Islet of Langerhans (tissue), 1 donor: ENCODE measurements at regions not wholly inside any gene's neighbourhood (a gene's known extent, or its start where the extent isn't known, plus 50 kb on each side); places are given as distances from the start of the nearest gene placed in this dataset.

Experiments used
- FAIRE-seq: peaks from one replicate; lab custom pipeline; 2011; peaks lifted over from hg19 to GRCh38; lab: Jason Lieb, UNC

DNA sequence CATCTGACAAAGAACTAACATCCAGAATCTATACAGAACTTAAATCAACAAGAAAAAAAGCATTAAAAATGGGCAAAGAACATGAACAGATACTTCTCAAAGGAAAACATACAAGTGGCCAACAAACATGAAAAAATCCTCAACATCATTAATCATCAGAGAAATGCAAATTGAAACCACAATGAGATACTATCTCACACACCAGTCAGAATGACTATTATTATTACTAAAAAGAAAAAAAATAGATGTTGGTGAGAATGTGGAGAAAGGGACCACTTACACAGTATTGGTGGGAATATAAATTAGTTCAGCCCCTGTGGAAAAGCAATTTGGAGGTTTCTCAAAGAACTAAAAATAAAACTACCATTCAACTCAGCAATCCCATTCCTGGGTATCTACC, 89.1 kb upstream of the ADO start:
- no peak for FAIRE-seq

DNA sequence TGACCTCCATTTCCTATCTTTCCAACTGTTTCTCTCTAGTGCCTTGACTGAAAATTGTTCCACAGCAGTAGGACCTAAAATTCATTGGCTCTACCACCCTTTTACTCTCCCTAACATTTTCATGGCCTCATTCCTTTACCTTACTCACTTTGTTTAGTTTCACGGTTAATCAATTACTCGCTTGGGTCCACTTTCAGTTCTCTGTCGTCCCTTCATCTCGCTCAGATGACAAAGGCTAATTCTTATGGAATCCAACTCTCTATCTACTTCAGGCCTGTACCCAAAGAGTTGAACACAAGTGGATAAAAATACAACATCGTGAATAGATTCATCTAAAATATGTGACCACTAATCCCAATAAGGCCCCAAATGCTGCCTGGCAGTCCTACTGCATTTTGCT, 85.9 kb upstream of the ADO start:
- no peak for FAIRE-seq

DNA sequence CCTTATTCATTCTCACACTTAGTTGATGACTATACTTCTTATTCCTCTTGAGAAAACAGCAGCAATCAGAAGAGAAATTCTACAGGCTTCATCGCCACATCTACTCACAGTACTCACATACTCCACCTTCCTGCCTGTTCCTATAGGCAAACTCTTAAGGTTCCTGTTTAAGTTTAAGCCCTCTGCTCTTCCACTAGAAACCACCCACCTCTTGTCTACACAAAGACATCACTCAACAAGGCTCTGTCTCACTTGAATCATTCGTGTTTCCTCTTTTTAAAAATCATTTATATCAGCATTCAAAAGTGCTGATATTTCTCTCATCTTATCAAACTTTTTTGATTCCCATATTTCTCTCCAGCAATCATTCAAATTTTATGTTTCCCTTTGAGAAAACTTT, 85.5 kb upstream of the ADO start:
- FAIRE-seq = no peak

DNA sequence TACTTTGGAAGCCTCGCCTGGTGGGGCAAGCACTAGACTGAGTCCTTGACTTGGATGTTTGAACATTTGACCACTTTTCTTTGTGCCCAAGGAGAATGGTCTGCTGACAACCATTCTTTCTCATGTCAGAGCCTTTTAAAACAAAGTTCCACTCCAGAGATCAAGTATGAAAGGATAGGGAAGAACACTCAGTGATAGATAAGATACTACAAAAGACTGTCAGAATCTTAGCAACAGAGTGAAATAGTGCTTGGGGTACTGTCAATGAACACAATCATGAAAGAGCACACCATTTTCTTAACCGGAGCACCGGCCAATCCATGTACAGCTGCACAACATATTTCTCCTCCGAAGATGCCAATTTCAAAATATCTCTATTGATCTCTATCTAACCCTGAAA, 82.8 kb upstream of the ADO start:
- FAIRE-seq = no peak

DNA sequence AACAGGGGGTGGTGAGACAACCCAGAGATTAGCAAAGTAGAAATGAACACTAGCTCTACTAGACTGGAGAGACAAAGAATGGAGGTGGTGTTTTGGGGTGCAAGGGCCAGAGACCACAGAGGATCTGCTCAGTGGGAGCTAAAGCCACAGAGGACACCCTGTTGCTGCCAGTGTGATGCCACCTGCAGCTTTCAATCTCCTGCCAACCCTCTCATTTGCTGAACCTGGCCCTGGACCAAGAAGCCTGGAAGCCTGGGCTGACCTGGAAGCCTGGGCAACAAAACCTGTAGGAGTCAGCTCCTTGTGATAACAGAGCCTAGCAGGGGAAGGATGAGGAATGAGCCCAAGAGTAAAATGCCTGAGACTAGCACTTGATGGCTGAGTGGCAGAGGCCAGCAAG, 81.1 kb upstream of the ADO start:
- no peak for FAIRE-seq

DNA sequence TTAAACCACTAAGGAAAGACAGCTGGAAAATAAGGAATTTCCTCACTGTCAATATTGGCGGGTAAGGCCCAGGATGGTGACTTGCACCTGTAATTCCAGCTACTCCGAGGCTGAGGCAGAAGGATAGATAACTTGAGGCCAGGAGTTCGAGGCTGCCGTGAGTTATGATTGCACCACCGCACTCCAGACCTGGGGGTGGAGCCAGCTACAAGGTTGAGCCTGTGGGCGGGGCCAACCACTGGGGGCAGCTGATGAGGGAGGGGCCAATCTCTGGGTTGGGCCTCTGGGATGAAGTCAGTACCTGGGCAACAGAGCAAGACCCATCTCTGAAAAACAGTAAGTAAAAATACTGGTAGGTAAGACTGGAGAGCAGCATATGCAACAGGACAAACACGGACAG, 80.1 kb upstream of the ADO start:
- no peak for FAIRE-seq

DNA sequence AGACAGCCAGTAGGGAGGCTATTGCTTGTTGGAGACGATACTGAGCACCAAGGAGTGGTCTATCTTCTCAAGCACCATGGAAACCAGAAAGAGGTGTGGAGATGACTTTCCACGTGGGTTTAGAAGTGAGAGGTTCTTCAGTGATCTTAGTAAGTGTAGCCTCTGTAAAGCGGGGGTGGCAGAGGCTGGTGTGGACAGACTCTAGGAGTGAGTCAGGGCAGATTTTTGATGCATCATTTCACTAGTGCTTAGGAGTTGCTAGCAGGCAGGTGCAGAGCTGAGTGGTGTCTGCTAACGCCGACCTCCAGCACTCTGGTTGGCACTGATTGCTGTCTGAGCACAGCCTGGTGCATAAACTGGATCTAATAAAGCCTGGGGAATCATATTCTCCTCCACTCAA, 78.4 kb upstream of the ADO start:
- no peak for FAIRE-seq

DNA sequence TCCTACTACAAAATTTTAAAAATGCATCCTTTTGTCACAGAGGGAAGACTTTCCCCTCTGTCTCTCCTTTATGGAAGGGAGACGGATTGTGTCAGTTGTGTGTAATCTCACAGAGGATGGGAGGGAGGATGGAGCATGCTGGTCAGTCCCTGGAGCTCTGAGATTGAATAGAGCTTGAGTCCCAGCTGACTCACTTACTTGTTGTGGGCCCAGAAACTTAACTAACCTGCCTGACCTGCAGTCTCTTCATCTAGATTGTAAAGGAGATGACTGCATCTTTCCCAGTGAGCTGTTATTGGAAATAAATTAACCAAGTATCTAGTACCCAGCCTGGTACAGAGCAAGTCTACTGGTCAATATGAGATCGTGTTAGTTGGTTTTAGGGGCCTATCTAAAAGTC, 77.9 kb upstream of the ADO start:
- FAIRE-seq = no peak

DNA sequence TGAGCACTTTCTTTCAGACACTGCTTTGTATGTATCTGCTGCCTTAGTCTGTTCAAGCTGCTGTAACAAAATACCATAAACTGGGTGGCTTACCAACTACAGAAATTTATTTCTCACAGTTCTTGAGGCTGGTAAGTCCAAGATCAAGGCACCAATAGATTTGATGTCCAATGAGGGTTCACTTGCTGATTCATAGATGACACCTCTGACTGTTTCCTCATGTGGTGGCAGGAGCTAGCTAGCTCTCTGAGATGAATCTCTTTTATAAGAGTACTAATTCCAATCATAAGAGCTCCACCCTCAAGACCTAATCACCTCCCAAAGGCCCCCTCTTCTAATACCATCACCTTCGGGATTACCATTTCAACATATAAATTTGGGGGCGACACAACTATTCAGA, 76.6 kb upstream of the ADO start:
- FAIRE-seq = no peak

DNA sequence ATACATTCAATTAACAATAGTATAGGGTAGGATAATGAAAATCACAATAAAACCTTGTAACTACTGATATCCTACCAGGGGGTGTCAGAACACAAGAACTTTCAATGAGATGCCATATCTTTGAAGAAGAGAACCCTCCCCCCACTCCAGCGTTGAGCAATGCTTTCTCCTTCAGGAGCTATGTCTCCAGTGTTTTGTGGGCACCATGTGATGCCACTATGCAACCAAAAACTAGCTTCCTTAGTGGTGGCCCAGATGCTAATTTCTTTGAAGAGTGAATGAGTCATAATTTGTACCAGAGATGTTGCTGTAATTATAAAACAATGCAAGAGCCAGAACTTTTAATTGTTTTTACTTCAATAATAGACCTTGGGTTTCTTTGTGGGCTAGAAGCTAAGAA, 76.0 kb upstream of the ADO start:
- FAIRE-seq = no peak

DNA sequence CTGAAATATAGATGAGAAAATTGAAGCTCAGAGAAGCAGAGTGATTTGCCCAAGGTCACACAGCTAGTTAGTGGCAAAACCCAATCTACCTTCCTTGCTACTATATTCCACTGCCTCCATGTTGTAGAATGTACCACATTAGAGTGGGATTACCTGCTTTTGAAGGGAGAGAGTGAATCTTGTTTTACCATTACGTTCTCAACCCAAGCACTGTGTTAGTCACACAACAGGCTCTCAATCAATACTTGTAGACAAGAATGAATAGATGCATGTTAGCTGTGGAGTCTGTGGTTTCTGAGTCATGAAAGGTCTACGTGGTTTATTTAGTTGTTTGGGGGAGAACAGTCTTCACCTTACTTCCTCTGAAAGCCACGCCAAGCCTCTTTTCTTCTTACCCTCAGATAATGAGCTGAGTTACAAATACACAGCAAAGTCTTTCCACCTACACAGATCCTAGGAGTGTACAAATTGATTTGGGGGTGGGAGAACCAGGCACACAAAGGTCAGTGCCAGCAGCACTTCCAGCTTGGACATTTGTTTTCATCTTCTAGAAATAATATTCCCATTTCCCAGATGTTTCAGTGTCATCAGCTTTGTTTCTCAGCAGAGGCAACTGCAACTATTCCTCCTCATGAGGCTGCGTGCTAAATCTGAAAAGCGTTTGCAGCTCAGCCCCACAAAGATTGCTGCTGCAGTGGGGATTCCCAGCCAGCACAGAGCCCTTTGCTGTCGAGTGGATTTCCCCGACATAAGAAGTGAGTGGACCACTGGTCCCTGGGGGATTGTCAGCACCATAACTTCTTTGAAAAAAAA, 71.5 kb upstream of the ADO start:
- FAIRE-seq = no peak

DNA sequence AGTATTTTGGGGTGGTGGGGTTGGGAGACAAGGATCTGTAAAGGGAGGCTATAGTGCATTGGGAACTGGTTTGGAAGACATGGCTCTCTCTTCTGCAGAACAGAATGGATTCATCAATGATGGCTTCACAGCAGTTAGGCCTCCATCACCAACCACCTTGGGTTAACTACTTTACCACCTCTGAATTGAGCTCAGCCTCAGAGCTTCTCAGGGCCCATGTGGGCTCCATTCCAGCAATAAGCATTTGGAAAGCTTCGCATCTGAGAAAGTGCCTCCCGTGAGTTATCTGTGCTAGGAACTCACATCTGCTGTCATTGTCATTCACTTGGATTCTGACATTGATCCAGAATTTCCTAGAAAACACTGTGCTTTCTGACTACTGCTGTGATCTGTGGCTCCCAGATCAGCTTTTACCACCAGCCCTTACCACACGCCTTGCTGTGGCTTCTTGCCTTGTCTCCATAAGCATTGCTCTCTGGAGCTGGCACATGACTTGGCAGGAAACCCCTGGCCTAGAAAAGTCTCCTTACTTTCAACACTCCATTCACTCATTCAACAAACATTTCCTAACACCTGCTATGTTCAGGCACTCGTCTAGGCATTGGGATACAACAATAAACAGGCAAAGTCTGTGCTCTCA, 70.7 kb upstream of the ADO start:
- FAIRE-seq = no peak

DNA sequence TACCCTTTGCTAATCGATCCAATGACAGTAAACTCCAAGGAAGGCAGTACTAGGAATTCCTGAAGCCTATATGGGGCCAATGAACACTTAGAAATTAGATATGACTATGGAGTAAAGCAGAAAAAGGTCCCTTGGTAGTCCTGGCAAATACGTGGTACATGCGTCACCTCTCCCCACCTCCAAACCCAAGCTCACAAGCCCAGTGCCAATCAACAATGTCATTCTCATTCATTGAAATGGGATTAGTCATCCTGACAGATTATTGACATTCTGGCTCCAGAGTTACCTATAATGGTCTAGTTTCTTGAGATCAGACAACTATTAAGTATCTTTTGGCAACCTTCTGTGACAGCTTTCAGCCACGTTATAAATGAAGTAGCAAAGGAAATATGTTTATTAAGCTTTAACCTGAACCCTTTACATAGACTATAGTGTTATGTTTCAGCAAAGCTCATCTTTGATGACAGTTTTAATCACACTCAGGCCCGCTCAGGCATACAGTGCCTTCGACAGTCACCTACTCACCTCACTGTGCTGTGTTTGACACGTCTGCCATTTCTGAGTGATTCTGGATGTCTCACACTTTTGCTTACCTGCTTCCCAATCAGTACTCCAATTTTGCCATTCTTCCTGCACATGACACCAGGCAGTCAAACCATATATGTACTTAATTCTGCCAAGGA, 69.6 kb upstream of the ADO start:
- no peak for FAIRE-seq

DNA sequence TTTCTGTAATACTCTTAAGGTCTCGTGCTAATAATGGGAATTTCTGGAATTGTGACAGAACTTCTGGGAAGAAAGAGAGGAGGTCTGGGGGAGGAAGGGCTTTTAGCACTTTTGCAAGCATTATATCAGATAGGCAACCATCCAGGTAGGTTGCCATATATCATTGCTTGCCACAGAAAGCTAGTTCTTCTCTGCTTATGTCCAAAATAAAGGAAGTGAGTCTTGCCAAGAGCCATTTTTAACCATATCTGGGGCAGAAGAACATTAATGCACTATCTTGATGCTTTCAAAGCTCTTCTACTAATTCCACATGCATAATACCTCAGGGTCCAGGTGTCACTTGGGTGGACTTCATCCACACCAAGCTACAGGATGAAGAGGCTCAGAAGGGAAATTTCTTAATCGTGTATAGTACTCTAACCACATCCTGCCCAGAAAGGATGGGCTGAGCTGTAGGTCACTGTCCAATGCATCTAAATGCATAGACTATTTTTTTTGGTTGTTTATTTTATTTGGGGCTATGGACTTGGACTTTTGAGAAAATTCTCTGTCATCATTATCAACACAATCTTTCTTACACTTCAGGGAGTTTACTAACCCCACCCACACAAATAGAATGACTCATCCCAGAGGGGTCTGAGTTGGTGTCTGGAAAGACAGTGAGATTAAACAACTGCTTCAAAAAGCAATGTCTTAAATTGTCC, 68.9 kb upstream of the ADO start:
- FAIRE-seq = no peak

DNA sequence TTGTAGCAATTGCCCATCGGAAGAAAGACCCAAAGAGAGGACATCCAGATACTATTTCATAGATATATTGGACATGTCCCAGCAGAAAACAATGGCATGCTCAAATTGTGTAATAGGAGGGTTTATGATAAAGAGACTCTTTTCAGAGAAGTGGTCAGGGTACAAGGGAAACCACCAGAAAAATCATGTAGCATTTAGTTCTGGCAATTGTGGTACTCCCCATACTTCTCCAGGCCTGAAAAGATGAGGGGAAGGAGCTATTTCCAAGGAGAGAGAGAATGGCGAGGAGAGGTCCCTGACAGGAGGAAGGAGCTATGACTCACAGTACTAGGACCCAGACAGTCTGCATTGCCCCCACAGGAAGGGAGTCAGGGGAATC, 68.4 kb upstream of the ADO start:
- no peak for FAIRE-seq

DNA sequence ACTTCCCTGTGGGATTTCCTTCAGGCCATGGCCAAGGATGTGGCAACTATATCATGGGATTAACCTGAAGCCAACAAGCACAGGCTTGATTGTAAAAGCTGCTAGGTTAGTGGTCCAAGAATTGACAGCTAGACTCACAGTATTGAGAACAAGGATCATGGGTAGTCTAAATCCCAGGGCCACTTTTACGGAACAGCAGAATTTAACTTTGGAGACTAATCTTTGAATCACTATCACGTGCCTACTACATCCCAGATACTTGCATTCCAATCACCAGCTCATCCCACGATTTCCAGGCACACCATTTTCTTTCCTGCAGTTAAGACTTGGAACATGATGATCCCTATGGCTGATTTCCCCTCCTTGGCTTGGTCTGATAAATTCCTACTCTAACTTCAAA, 65.6 kb upstream of the ADO start:
- FAIRE-seq = no peak

DNA sequence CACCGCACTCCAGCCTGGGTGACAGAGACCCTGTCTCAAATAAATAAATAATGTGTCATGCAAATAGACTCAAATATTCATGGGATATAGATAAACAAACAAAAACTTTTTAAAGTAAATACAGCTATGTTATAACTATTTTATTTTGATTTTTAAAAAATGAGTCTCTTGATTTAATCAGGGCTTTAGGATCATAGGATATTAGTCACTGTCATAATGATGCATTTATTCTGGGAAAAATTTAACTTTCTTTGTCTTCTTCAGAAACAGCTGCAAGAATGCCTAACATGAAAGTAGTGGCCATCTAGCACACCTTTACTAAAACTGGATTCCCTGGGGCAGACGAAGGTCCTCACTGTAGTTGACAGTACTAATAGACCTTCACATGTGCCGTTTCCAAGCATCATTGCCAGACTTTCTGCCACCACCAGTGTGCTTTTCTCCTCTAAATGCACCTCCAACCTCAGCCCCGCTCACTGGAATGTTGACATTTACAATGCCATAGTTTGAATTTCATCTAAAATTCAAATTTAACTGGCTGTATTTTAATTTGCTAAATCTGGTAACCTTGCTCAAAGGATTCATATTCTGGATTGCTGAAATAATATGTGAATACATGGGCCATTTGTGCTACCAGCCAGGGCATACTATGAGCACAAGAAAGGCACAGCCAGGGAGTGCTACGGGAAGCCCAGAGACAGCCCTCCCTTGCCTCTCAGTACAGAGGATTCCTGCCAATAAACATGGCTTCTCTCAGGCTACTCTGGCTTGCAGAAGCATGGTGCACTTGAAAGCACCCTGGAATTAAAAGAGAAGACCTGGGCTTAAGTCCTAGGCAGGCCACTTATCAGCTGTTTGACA, 63.4 kb upstream of the ADO start:
- FAIRE-seq = no peak

DNA sequence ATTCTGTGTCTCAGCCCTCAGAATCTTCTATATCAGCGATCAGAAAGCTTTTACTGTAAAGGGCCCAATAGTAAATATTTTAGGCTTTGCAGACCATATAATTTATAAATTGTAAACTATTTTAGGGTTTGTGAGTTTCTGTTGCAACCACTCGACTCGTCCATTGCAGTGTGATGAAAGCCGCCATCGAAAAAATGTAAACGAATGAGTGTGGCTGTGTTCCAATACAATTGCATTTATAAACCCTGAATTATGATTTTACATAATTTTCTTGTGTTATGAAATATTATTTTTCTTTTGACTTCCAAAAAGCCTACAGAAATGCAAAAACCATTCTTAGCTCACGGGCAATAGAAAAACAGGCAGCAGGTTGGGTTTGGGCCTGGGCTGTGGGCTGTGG, 62.5 kb upstream of the ADO start:
- FAIRE-seq = no peak

DNA sequence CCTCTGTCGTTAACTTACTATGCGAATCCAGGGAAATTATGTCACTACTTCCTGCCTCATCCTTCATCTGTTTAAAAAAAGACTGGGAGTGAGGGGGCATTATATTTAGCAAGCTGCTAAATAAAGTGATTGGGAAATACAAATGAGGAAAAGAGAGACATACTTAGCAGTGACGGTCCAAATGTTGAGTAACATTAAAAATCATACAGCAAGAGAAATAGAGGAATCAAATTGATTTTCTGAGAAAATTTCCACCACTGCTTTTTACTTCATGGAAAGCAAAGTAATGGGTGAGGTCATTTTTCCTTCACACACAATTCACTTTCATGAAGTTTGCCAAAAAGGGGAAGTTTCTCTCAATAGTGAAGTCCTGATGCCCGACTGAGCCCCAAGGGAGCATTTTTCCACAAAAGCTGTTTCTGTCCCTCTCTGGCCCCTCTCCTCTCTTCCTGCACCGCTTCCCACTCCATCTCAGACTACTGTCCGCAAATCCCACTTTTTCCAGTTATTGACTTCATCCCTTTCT, 61.9 kb upstream of the ADO start:
- FAIRE-seq = no peak

DNA sequence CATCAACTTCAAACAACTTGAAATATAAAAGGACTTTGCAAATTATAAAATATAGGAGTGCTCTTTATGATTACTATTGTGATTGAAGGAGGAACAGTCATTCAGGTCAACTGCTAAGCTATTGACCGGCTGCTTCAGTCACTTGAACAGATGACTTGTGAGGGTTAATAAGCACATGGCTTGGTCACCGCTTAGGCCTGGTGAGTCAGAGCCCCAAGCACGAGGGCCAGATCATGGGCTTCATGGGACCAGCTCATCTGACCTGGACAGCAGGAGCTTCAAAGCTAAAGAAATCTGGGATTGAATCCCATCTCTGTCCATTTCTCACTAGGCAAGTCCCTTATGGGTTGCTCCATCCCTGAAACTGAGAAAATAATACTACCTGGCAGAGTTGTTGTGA, 60.4 kb upstream of the ADO start:
- FAIRE-seq = no peak

DNA sequence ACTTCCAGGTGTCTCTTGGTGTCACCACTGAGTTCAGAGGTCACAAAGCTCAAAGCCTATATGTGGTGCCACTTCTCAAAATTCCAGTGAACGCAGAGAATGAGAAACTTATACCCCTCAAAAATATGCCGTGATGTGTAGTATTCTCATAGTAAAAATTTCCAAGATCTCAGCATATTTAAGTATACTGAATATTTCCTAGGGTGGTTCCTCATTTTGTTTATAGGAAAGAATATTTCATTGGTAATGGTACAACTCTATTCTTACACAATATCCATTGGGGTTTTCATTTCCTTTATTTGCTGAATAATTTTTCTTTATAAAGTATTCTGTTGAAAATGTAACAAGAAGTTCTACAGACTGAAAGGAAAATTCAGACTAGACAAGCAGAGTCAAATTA, 58.9 kb upstream of the ADO start:
- no peak for FAIRE-seq
